B cell (primary cell): ENCODE measurements at regions not wholly inside any gene's neighbourhood (a gene's known extent, or its start where the extent isn't known, plus 50 kb on each side); places are given as distances from the start of the nearest gene placed in this dataset.

Source experiments
- ATAC-seq: fragments of 200-7000 bp; cut with Tn5 transposase; one replicate; pipeline ENCODE4 v1.10.0; 2021; ENCODE audit warnings: low read depth, mild to moderate bottlenecking, moderate number of reproducible peaks, moderate library complexity
- CTCF ChIA-PET: fragments of 350-600 bp; sonication (Branson Sonifier 250); formaldehyde crosslinking; loops from one replicate; lab custom pipeline; 2021; ENCODE audit warnings: antibody characterized with exemption, inconsistent platforms; lab: Charles Lee
- POLR2A ChIA-PET: fragments of 350-600 bp; sonication (Branson Sonifier 250); formaldehyde crosslinking; loops from one replicate; lab custom pipeline; 2021; ENCODE audit warnings: antibody characterized with exemption; lab: Charles Lee
- DNase-seq: peaks from one replicate; pipeline ENCODE4 v3.0.0; 2013
- H2AFZ ChIP-seq: 2 replicates; pipeline ENCODE4 v1.6.1; 2012; ENCODE audit warnings: mild to moderate bottlenecking, low read depth, low read length; ENCODE audit not compliant: insufficient read depth, poor library complexity, severe bottlenecking
- H3K27ac ChIP-seq, 2 donors: 1 replicate in 1 of 2; 2 replicates in 1 of 2; pipeline ENCODE4 v1.5.1; 2012 to 2013; ENCODE audit warnings: low read length in 2 of 2, mild to moderate bottlenecking in 2 of 2, moderate library complexity in 1 of 2
- H3K27me3 ChIP-seq, 4 experiments: fragments of 200-600 bp in 1 of 4; sonication (generic) in 1 of 4; replicated peaks in 1 of 4; 1 replicate in 2 of 4; 2 replicates in 2 of 4; pipeline versions ENCODE4 v1.6.1 to v1.7.0; 2013 to 2016; ENCODE audit warnings: low read length in 3 of 4, mild to moderate bottlenecking in 2 of 4, mixed read lengths in 1 of 4, moderate library complexity in 1 of 4; ENCODE audit not compliant: insufficient read depth in 4 of 4, control insufficient read depth in 3 of 4; ENCODE audit errors: control extremely low read depth in 1 of 4
- H3K36me3 ChIP-seq, 2 experiments: replicated peaks in 1 of 2; 1 replicate in 1 of 2; 2 replicates in 1 of 2; pipeline versions ENCODE4 v1.6.1 to v1.7.1; 2013; ENCODE audit warnings: low read length in 1 of 2; ENCODE audit not compliant: insufficient read depth in 2 of 2, control insufficient read depth in 1 of 2; ENCODE audit errors: control extremely low read depth in 1 of 2, extremely low read depth in 1 of 2
- H3K4me1 ChIP-seq, 2 donors: fragments of 200-600 bp in 1 of 2; sonication (generic) in 1 of 2; 1 replicate in 1 of 2; 2 replicates in 1 of 2; pipeline versions ENCODE4 v1.5.1 to v1.6.1; 2013 to 2017; ENCODE audit warnings: low read length in 2 of 2; ENCODE audit not compliant: control insufficient read depth in 2 of 2, insufficient read depth in 2 of 2
- H3K4me2 ChIP-seq: replicated peaks from 2 replicates; pipeline ENCODE3; 2012; ENCODE audit warnings: mild to moderate bottlenecking, low read depth, low read length; ENCODE audit not compliant: poor library complexity, severe bottlenecking
- H3K4me3 ChIP-seq, 5 experiments: fragments of 200-600 bp in 1 of 5; sonication (generic) in 1 of 5; 1 replicate in 3 of 5; 2 replicates in 2 of 5; pipeline versions ENCODE4 v1.5.1 to v1.7.0; 2011 to 2016; ENCODE audit warnings: low read length in 4 of 5, mild to moderate bottlenecking in 4 of 5, low read depth in 2 of 5, control low read depth in 1 of 5, moderate library complexity in 1 of 5; ENCODE audit not compliant: insufficient read depth in 1 of 5; ENCODE audit errors: control extremely low read depth in 1 of 5, extremely low read depth in 1 of 5
- H3K79me2 ChIP-seq: fragments of 200-600 bp; sonication (generic); one replicate; pipeline ENCODE4 v1.6.0; 2016; ENCODE audit warnings: low read length; ENCODE audit not compliant: control insufficient read depth, insufficient read depth
- H3K9ac ChIP-seq: fragments of 200-600 bp; sonication (generic); 2 replicates; pipeline ENCODE4 v1.6.1; 2017; ENCODE audit warnings: mild to moderate bottlenecking, low read length, moderate library complexity
- H3K9me3 ChIP-seq, 3 donors: one replicate each; pipeline versions ENCODE4 v1.6.1 to v1.7.1; 2013; ENCODE audit warnings: low read length in 2 of 3; ENCODE audit not compliant: control insufficient read depth in 2 of 3, insufficient read depth in 1 of 3; ENCODE audit errors: control extremely low read depth in 1 of 3
- H4K20me1 ChIP-seq: 2 replicates; pipeline ENCODE4 v1.6.0; 2012; ENCODE audit warnings: mild to moderate bottlenecking, low read length; ENCODE audit not compliant: insufficient read depth, control insufficient read depth, poor library complexity, severe bottlenecking
- H3K27ac Mint-ChIP-seq: one replicate; pipeline ENCODE4 v1.8.0; 2021; ENCODE audit warnings: mixed read lengths
- H3K27me3 Mint-ChIP-seq: one replicate; pipeline ENCODE4 v1.8.0; 2021; ENCODE audit warnings: mixed read lengths
- H3K4me1 Mint-ChIP-seq: one replicate; pipeline ENCODE4 v1.8.0; 2021; ENCODE audit warnings: mixed read lengths
- H3K4me3 Mint-ChIP-seq: one replicate; pipeline ENCODE4 v1.8.0; 2021; ENCODE audit warnings: mixed read lengths
- H3K9me3 Mint-ChIP-seq: one replicate; pipeline ENCODE4 v1.8.0; 2022; ENCODE audit warnings: mixed read lengths; ENCODE audit not compliant: insufficient read depth
- CTCF ChIP-seq: fragments of 200-600 bp; IDR thresholded peaks from one replicate; pipeline ENCODE4 v1.8.0; 2022; ENCODE audit warnings: antibody characterized with exemption, mild to moderate bottlenecking
- EZH2 ChIP-seq: IDR thresholded peaks from 2 replicates; pipeline ENCODE4 v1.6.1; 2012; ENCODE audit warnings: borderline replicate concordance, low read depth, mild to moderate bottlenecking, moderate library complexity, low read length; ENCODE audit not compliant: insufficient read depth, poor library complexity, severe bottlenecking
- WGBS: methylation state at CpG from one replicate; pipeline ENCODE4 v1.1.5; 2013; ENCODE audit warnings: missing lambda C conversion rate; ENCODE audit not compliant: insufficient coverage; 5-methylcytosine and 5-hydroxymethylcytosine counted together
- intact Hi-C: fragments of 100-400 bp; cut with micrococcal nuclease; formaldehyde crosslinking; loops from one replicate; pipeline ENCODE4 v1.10.0; 2022

- Mint-ChIP-seq H3K27ac (no peak overlapping the region), H3K4me1 (no peaks in the 10 kb centered on the region), H3K27me3 (no peaks in the 10 kb centered on the region), H3K4me3 (no peak overlapping the region), H3K9me3 (no peaks in the 10 kb centered on the region)
- Histone ChIP-seq H3K9me3 (no peaks in the 10 kb centered on the region), H4K20me1 (no peaks in the 10 kb centered on the region), H3K4me1 (no peaks in the 10 kb centered on the region), H3K4me3 (no peak overlapping the region), H3K36me3 (no peaks in the 10 kb centered on the region), H3K27ac (no peak overlapping the region), H3K79me2 (no peaks in the 10 kb centered on the region), H3K9ac (no peak overlapping the region), H2AFZ (no peak overlapping the region), H3K27me3 (no peaks in the 10 kb centered on the region), H3K4me2 (no peak overlapping the region)
- CTCF ChIA-PET, result no interaction called here
- intact Hi-C loops, result no loop called here
- no CpG with 5 or more reads among the region's 1 CpG for WGBS
- ATAC-seq (no peak), DNase-seq (no peak)
- POLR2A ChIA-PET, result no interaction called here
- TF ChIP-seq CTCF (no peak), EZH2 (no peak)
Measured at GRCh38 chr9:28037968-28038367, 464.7 kb upstream of the C9orf72 start.

- no peak overlapping the region for H3K27ac Mint-ChIP-seq
- Histone ChIP-seq H3K36me3 (no peaks in the 10 kb centered on the region), H3K4me2 (no peak overlapping the region), H3K27ac (no peak overlapping the region), H4K20me1 (no peaks in the 10 kb centered on the region), H3K9ac (no peak overlapping the region), H3K4me3 (no peak overlapping the region), H3K27me3 (no peaks in the 10 kb centered on the region), H2AFZ (no peak overlapping the region), H3K9me3 (no peaks in the 10 kb centered on the region), H3K4me1 (no peaks in the 10 kb centered on the region), H3K79me2 (no peaks in the 10 kb centered on the region)
- DNase-seq (no peak), ATAC-seq (no peak)
- H3K27me3 Mint-ChIP-seq, result no peaks in the 10 kb centered on the region
- 67% methylated on average over 1 of the region's 3 CpGs for WGBS
- H3K4me1 Mint-ChIP-seq, result no peaks in the 10 kb centered on the region
- TF ChIP-seq EZH2 (no peak), CTCF (no peak)
- no peak overlapping the region for H3K4me3 Mint-ChIP-seq
- no peaks in the 10 kb centered on the region for H3K9me3 Mint-ChIP-seq
- intact Hi-C loops, result no loop called here
- ChIA-PET POLR2A (no interaction called here), CTCF (no interaction called here)
Measured at GRCh38 chr9:28045051-28045450, 471.8 kb upstream of the C9orf72 start.
